ENCODE measurements at regions not wholly inside any gene's neighbourhood (a gene's known extent, or its start where the extent isn't known, plus 50 kb on each side); places are given as distances from the start of the nearest gene placed in this dataset.

- DNase-seq, result no peak
Measured at GRCh38 chr20:56975838-56976237, 290.6 kb downstream of the BMP7 start.

- DNase-seq, result no peak
Measured at GRCh38 chr20:56976336-56976735, 290.1 kb downstream of the BMP7 start.

DNA sequence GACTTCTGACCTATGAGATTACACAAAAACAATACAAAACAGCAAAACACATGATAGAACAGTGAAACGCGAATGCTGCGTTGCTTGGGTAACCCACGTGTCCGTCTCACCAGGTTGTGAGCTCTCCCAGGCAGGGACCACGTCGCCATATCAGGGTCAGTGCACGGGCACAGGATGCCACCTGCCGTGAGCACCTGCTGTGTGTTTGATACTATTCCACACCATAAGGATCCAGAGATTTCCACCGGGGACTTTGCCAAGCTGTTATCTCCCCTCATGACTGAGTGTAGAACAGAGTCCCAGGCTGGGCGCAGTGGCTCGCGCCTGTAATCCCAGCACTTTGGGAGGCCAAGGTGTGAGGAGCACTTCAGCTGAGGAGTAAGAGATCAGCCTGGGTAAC, 288.0 kb downstream of the BMP7 start:
- DNase-seq, result no peak

DNA sequence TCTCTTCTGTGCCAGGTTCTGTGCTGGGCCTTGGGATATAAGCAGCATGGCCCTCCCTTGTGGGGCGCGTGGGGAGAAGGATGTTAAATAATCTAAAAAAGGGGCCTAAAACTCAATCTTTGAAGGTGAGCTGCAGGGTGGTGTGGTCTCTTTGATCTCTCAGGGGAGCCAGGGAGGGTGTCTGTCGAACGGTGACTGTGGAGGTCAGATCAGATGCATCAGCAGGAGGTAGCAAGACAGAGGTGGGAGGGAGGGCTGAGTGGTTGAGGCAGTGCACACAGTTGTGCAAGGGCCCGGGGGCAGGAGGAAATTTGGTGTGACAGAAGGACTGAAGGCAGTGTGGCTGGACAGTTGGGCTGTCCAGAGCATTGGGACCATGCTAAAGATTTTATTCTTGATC, 287.3 kb downstream of the BMP7 start:
- DNase-seq, result no peak

DNA sequence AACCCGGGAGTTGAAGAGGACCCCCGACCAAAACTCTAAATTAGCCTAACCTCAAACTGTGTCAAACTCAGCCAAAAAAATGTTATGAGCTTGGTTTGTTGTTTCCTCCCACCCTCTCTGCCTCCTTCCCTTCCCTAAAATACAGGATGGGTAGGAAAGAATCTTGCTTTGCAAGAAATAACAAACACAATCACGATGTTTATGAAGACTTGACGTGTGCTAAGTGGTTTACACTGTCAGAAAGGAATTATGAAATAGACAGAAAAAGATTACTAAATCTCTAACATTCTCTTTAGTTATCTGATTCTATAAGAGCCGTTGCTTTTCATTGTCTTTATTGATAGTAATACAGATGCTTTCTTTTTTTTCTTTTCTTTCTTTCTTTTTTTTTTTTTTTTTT, 285.1 kb downstream of the BMP7 start:
- DNase-seq, result no peak

- no peak for DNase-seq
Measured at GRCh38 chr20:56983813-56984212, 282.6 kb downstream of the BMP7 start.

DNA sequence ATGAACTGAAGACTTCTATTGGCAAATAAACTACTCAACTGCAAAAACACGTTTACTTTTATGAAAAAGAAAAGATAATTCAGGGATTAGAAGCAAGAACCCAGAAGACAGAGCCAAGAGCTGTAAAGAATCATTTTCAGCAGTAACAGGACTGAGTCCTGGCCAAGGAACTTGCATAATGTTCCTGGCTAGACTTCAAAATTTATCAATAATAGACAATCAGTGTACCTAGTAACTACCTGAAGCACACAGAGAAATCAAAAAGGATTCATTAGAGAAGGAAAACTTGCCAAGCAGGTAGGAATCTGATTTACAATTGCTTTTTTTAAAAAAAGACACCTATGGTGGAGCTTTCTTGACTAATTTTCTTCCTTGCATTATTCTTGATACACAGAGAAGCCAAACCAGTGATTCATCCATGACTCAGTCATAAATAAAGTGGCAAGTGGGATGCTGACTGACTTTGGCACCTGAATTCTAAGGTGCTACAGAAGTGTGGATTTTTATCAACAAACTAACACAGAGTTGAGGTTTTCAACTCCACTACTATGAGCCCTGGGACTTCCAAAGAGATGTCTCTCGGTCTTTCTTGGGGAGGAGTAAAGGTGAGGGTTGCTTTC, 281.3 kb downstream of the BMP7 start:
- no peak for DNase-seq

- no peak for DNase-seq
Measured at GRCh38 chr20:56986476-56986875, 280.0 kb downstream of the BMP7 start.

DNA sequence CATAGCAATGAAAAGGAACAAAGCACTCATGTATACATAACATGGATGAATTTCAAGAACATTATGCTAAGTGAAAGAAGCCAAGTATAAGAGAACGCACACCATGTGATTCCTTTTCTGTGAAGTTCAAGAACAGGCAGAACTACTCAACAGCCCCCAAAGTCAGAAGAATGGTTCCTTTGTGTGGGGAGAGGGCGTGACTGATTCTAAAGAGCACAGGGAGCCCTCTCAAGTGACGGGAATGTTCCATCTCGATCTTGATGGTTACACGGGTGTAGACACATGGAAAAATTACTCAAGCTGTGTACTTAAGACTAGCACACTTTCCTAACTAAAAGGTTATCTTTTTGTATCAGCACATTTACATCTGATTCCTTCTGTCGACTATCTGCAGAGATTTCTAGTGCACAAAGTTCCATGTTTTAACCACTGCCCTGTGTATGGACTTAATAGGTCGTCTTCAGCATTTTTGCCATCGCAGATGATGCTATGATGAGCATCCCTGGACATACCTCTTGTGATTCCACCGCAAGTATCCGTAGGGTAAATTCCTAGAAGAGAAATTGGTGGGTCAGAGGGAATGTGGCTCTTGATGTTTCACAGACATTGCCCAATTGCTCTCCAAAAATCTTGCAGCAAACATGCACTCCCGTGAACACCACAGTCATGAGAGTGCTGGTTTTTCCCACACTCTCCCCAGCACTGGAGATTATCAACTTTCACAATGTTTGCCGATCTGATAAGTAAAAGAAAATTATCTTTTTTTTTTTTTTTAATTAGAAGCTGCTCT, 279.3 kb downstream of the BMP7 start:
- DNase-seq, result no peak

GRCh38 chr20:56987986-56988385, 278.5 kb downstream of the BMP7 start:
- DNase-seq, result no peak

- no peak for DNase-seq
Measured at GRCh38 chr20:56988446-56988845, 278.0 kb downstream of the BMP7 start.

GRCh38 chr20:56989516-56989915, 276.9 kb downstream of the BMP7 start:
- no peak for DNase-seq

GRCh38 chr20:56993020-56993559, 273.4 kb downstream of the BMP7 start:
- DNase-seq, result no peak

- no peak for DNase-seq
Measured at GRCh38 chr20:56994006-56994405, 272.4 kb downstream of the BMP7 start.

- no peak for DNase-seq
Measured at GRCh38 chr20:56995149-56995548, 271.3 kb downstream of the BMP7 start.

- no peak for DNase-seq
Measured at GRCh38 chr20:56995635-56996075, 270.8 kb downstream of the BMP7 start.

GRCh38 chr20:56996533-56996932, 269.9 kb downstream of the BMP7 start:
- no peak for DNase-seq

DNA sequence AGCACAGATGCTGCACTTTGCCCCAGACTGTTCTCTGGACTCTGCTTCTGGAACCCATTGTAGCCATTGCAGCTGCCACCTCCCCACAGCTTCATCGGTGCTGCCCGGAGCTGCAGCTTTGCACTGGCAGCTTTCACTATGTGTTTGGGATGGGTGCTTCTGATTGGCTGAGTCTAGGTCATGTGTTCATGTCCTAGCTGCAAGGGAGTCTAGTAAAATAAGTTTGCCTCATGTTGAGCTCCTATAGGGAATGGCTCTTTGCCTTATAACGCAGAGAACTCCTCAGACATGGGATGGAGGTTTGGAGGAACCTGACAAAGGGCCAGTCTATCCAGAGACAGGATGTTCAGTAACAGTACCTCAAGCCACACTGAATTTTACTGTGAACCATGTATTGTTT, 268.0 kb downstream of the BMP7 start:
- peak; percentile 9 for DNase-seq

- DNase-seq, result peak; percentile 19
Measured at GRCh38 chr20:57000441-57000968, 265.9 kb downstream of the BMP7 start.

DNA sequence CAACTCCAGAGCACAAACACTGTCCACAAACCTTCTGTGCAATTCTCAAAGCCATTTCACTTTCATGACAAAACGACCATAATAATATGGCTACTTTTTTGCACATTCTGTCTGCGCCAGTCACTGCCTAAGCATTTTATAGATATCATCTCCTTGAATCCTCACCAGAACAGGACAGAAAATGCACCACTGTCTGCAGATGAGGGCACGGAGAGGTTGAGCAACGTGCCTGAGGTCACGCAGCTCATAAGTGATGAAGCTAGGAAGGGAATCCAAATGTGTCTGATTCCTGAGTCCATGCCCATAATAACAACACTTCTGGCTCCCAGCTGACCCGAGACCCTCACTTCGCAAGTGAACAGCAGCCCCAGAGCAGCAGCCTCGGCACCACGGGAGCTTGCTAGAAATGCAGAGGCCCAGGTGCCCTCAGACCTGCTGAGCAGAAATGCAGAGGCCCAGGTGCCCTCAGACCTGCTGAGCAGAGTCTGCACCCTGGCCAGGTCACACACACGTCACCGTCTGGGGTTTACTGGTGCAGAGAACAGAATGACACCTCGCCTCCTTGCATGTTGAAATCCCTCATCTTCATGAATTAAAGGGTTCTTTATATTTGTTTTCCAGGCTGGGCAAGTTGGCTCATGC, 265.2 kb downstream of the BMP7 start:
- peak; percentile 31 for DNase-seq

GRCh38 chr20:57002066-57002570, 264.3 kb downstream of the BMP7 start:
- DNase-seq, result no peak

DNA sequence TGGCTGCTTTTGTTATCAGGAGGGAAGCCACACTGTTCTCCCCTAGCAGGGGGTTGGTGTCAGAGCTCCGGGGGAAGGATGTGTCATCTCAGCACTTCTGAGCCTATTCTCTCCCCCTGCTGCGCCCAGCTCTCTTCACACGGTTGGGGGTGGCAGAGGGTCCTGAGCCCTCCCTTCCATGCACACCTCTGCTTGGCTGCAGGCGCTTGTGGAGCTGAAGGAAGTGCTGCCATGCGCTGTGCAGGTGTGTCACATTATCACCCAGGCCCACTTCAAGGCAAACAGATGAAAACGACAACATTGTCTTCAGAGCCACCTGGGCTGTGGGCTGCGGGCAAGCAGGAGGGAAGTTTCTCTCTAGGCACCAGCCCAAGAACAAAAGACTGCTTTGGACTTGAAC, 263.4 kb downstream of the BMP7 start:
- peak; percentile 22 for DNase-seq

- DNase-seq, result no peak
Measured at GRCh38 chr20:57004416-57004815, 262.0 kb downstream of the BMP7 start.

Data from activated effector memory CD4-positive, alpha-beta T cell treated with anti-CD3 and anti-CD28 coated beads, Interleukin-2, amount 50 U/mL, for 16 hours (primary cell).